ENCODE measurements at regions not wholly inside any gene's neighbourhood (a gene's known extent, or its start where the extent isn't known, plus 50 kb on each side); places are given as distances from the start of the nearest gene placed in this dataset.

DNA sequence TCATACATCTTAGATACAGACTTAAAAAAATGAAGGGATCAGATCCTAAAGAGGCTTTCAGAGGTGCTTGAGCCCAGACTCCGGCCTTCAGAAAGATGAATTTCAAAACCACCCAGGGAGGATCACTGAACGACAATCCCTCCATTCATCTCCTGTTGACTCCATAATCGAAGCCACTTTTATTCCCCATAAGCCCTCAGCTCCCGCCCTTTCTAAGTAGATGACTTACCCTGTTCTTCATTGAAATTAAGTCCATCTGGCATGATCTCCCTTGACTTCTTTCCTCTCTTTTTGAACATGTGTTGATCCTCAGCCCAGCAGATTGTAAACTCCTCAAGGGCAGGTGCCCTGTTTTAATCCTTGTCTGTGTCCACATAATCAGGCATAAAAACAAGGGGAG is 50.8 kb upstream of the ASTN2 start:
- TF ChIP-seq, protein P1, sequence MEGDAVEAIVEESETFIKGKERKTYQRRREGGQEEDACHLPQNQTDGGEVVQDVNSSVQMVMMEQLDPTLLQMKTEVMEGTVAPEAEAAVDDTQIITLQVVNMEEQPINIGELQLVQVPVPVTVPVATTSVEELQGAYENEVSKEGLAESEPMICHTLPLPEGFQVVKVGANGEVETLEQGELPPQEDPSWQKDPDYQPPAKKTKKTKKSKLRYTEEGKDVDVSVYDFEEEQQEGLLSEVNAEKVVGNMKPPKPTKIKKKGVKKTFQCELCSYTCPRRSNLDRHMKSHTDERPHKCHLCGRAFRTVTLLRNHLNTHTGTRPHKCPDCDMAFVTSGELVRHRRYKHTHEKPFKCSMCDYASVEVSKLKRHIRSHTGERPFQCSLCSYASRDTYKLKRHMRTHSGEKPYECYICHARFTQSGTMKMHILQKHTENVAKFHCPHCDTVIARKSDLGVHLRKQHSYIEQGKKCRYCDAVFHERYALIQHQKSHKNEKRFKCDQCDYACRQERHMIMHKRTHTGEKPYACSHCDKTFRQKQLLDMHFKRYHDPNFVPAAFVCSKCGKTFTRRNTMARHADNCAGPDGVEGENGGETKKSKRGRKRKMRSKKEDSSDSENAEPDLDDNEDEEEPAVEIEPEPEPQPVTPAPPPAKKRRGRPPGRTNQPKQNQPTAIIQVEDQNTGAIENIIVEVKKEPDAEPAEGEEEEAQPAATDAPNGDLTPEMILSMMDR (conservative IDR thresholded peaks at IDR 0.05 in 1 of 2, IDR thresholded peaks at IDR 0.05 in 1 of 2; ENCODE audit: extremely low read depth in 1 of 2, insufficient read depth in 1 of 2, low read depth in 1 of 2, low read length in 2 of 2) = no peak
- TF ChIP-seq EZH2 (IDR thresholded peaks at IDR 0.05; ENCODE audit: borderline replicate concordance, low read length) = no peak

Measured in mammary epithelial cell (primary cell).